Left cardiac atrium (tissue), 4 donors: ENCODE measurements at regions not wholly inside any gene's neighbourhood (a gene's known extent, or its start where the extent isn't known, plus 50 kb on each side); places are given as distances from the start of the nearest gene placed in this dataset.
"Not testable (repeated sequence)": the region's sequence is repeated elsewhere in the genome, so short reads cannot be mapped to it uniquely, and the experiment has no call there.

Source experiments
- ATAC-seq, 2 donors: fragments of 200-7000 bp; cut with Tn5 transposase; one replicate each; pipeline ENCODE4 v1.9.1; 2020; ENCODE audit warnings: mild to moderate bottlenecking in 2 of 2, moderate library complexity in 2 of 2
- DNase-seq: peaks from one replicate; pipeline ENCODE4 v3.0.0-alpha.2; 2020
- intact Hi-C, 2 donors: fragments of 100-400 bp; cut with DNase I; formaldehyde crosslinking; loops; one replicate each; pipeline versions ENCODE4 v1.14.1 to v1.15.1; 2022 to 2023
- donor health status: DM: no; HTN: yes; CAD: no.
- donor health status: DM: no; HTN: yes; CAD: no; lungs with severe emphysema.
- donor health status: DM: yes; HTN: yes; CAD: no.
- donor health status: Dilated cardiomyopathy.

- ATAC-seq, result no peak
- DNase-seq, result no peak
- intact Hi-C loops, result no loop called here
These were observed 861.1 kb downstream of the FLRT2 start for GRCh38 chr14:86391085-86391484.

DNA sequence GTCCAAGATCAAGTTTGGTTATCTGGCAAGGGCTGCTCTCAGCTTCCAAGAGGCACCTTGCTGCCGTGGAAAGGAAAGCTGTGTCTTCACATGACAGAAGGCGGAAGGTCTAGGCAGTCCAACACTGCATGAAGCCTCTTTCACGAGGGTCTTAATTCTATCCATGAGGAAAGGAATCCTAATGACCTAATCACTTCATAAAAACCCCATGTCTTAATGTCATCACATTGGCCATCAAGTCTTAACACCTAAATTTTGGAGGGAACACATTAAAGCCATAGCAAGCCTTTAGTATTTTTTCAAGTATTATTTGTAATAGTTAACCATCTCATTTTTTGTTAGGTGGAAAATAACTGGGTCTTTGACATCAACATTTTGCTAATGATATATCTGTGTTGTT, 858.3 kb downstream of the FLRT2 start:
- ATAC-seq, result no peak
- intact Hi-C loops, result no loop called here
- DNase-seq, result no peak

DNA sequence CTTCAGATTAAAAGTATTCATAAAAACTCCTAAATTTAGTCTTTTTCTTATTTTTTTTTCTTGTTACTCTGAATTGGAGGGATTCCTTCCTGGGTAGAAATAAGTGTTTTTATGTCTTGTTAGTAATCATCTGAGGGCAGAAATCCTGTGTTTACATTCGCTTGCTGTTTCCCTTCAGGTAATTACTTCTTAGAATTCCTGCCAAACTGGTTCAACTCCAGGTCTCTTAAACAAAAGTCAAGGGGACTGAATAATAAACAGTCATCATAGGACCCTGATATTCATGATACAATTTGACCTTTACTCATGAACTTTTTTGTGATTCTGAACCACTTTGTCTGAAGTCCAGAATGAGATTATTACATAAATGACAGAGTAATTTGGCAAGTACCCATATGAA, 843.9 kb downstream of the FLRT2 start:
- intact Hi-C loops, result no loop called here
- DNase-seq, result no peak
- no peak for ATAC-seq

- DNase-seq (no peak), ATAC-seq (no peak)
- intact Hi-C loops, result no loop called here
These were observed 842.5 kb downstream of the FLRT2 start for GRCh38 chr14:86372402-86372801.

GRCh38 chr14:86364634-86365033, 834.7 kb downstream of the FLRT2 start:
- intact Hi-C loops, result no loop called here
- no peak for DNase-seq
- no peak for ATAC-seq

DNA sequence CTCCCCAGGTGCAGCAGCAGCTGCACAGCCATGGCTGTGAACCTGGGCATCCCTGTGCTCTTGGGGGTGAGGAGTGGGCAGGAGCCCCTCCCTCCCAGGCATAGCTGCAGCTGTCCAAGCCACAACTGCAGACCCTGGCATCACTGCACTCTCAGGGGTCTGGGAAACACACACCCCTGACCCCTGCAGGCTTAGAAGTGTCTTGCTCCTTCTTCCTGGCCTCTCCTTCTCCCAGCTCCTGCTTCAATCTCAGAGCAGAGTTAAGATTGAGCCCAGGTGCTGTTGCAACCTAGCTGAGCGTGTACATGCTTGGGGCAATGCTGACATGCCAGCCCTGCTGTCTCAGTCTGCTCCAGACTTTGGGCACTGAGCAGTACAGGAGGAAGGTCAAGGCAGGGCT, 833.6 kb downstream of the FLRT2 start:
- ATAC-seq, result no peak
- intact Hi-C loops, result no loop called here
- no peak for DNase-seq

DNA sequence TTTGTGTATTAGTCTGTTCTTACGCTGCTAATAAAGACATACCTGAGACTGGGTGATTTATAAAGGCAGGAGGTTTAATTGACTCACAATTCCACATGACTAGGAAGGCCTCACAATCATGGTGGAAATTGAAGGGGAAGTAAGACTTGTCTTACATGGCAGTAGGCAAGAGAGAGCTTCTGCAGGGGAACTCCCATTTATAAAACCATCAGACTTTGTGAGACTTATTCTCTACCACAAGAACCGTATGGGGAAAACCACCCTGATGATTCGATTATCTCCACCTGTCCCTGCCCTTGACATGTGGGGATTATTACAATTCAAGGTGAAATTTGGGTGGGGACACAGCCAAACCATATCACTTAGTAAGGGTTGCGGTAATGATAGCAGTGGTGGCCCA, 833.1 kb downstream of the FLRT2 start:
- no peak for DNase-seq
- intact Hi-C loops, result no loop called here
- no peak for ATAC-seq

- ATAC-seq, result no peak
- intact Hi-C loops, result no loop called here
- DNase-seq, result no peak
These were observed 827.9 kb downstream of the FLRT2 start for GRCh38 chr14:86357876-86358275.

GRCh38 chr14:86357119-86357518, 827.2 kb downstream of the FLRT2 start:
- ATAC-seq (no peak), DNase-seq (no peak)
- intact Hi-C loops, result no loop called here

- DNase-seq (no peak), ATAC-seq (no peak)
- intact Hi-C loops, result no loop called here
These were observed 817.0 kb downstream of the FLRT2 start for GRCh38 chr14:86346818-86347384.

- intact Hi-C loops, result no loop called here
- DNase-seq, result no peak
- ATAC-seq, result no peak
These were observed 804.4 kb downstream of the FLRT2 start for GRCh38 chr14:86334355-86334754.

GRCh38 chr14:86333493-86333892, 803.5 kb downstream of the FLRT2 start:
- intact Hi-C loops, result no loop called here
- ATAC-seq (no peak), DNase-seq (no peak)

GRCh38 chr14:86331341-86331740, 801.4 kb downstream of the FLRT2 start:
- DNase-seq, result no peak
- intact Hi-C loops, result no loop called here
- ATAC-seq, result no peak

GRCh38 chr14:86321151-86321550, 791.2 kb downstream of the FLRT2 start:
- intact Hi-C loops, result no loop called here
- no peak for ATAC-seq

DNA sequence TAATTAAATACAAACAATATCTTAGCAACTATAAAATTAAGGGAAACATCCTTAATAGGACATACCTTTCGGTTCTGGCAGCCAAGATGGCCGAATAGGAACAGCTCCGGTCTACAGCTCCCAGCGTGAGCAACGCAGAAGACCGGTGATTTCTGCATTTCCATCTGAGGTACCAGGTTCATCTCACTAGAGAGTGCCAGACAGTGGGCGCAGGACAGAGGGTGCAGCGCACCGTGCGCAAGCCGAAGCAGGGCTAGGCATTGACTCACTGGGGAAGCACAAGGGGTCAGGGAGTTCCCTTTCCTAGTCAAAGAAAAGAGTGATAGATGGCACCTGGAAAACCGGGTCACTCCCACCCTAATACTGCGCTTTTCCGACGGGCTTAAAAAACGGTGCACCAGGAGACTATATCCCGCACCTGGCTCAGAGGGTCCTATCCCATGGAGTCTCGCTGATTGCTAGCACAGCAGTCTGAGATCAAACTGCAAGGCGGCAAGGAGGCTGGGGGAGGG, 782.3 kb downstream of the FLRT2 start:
- DNase-seq, intact Hi-C loops, ATAC-seq: not testable (repeated sequence)

More at GRCh38 chr14:86321151-86321550, 791.2 kb downstream of the FLRT2 start:
- DNase-seq, result no peak

DNA sequence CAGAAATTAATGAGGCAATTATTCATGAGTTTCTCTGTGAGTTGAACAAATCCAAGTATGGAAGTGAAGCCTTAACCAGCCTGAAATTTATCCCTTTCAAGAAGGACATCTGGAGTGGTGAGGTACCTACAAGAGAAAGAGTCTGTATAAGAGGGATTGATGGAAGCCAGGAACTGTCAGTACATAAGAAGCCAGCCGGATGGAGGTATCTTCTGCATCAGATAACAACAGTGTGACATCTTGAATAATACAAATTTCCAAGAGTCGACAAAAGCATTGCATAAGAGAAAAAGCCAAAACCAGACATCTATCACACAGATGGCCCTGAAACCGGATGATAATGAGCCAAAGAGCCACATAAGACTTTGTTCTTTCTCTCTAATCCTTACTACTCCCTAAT, 781.2 kb downstream of the FLRT2 start:
- intact Hi-C loops, result no loop called here
- ATAC-seq, result no peak

GRCh38 chr14:86310611-86311010, 780.7 kb downstream of the FLRT2 start:
- ATAC-seq (no peak), DNase-seq (no peak)
- intact Hi-C loops, result no loop called here

More for the DNA sequence above, 781.2 kb downstream of the FLRT2 start:
- no peak for DNase-seq

DNA sequence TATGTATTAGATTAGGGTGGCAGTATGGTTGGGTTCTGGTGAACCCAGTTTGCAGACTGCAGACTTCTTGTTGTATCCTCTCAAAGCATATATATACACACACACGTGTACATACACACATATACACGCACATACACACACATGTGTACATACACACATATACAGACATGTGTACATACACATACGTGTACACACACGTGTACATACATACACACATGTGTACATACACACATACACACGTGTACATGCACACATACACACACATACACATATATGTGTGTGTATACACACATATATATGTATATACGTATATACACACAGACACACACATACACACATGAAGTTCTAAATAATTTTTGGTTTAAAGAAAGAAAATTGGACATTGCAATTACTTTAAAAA, 780.2 kb downstream of the FLRT2 start:
- ATAC-seq (no peak), DNase-seq (no peak)
- intact Hi-C loops, result no loop called here

DNA sequence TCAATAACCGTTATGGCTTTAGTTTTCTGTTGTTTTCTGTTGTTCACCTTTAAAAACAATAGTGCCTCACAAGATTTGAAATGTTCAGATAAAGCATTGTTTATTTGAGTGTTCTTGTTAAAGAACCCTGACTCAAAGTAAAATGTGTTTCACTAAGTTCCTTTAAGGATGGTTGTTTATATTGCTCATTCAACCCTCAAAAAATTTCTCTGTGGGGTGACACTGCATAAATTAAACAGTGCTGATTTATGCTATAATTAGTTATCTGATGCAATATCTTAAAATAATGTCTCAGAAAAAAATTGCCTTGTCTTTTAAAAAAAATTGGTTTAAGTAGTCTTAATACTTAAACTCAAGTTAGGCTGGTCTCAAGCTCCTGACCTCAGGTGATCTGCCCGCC, 775.1 kb downstream of the FLRT2 start:
- DNase-seq (no peak), ATAC-seq (no peak)
- intact Hi-C loops, result no loop called here

GRCh38 chr14:86299994-86300393, 770.0 kb downstream of the FLRT2 start:
- intact Hi-C loops, result no loop called here
- DNase-seq (no peak), ATAC-seq (no peak)

- intact Hi-C loops, result no loop called here
- DNase-seq (no peak), ATAC-seq (no peak)
These were observed 766.2 kb downstream of the FLRT2 start for GRCh38 chr14:86296173-86296572.

- DNase-seq (no peak), ATAC-seq (no peak)
- intact Hi-C loops, result no loop called here
These were observed 758.4 kb downstream of the FLRT2 start for GRCh38 chr14:86288336-86288735.
